Endothelial cell (in vitro differentiated cells): ENCODE measurements at regions not wholly inside any gene's neighbourhood (a gene's known extent, or its start where the extent isn't known, plus 50 kb on each side); places are given as distances from the start of the nearest gene placed in this dataset.

Source experiments
- DNase-seq: peaks from one replicate; pipeline ENCODE4 v3.0.0; 2021; ENCODE audit warnings: low spot score
- H3K27ac Mint-ChIP-seq: one replicate; pipeline ENCODE4 v1.8.0; 2021; ENCODE audit warnings: mixed read lengths, inconsistent platforms; ENCODE audit not compliant: unreplicated experiment
- H3K27me3 Mint-ChIP-seq: one replicate; pipeline ENCODE4 v1.8.0; 2021; ENCODE audit warnings: mild to moderate bottlenecking, moderate library complexity, mixed read lengths, inconsistent platforms; ENCODE audit not compliant: unreplicated experiment
- H3K36me3 Mint-ChIP-seq: one replicate; pipeline ENCODE4 v1.8.0; 2021; ENCODE audit warnings: mild to moderate bottlenecking, low read depth, mixed read lengths, inconsistent platforms; ENCODE audit not compliant: unreplicated experiment
- H3K4me1 Mint-ChIP-seq: one replicate; pipeline ENCODE4 v1.8.0; 2021; ENCODE audit warnings: mild to moderate bottlenecking, mixed read lengths, inconsistent platforms; ENCODE audit not compliant: unreplicated experiment
- H3K4me3 Mint-ChIP-seq: one replicate; pipeline ENCODE4 v1.8.0; 2021; ENCODE audit warnings: mild to moderate bottlenecking, mixed read lengths, inconsistent platforms; ENCODE audit not compliant: unreplicated experiment
- H3K9me3 Mint-ChIP-seq: one replicate; pipeline ENCODE4 v1.8.0; 2021; ENCODE audit warnings: mixed read lengths, inconsistent platforms; ENCODE audit not compliant: unreplicated experiment
- CTCF ChIP-seq: fragments of 200-600 bp; sonication (generic); IDR thresholded peaks from one replicate; pipeline ENCODE4 v1.5.0; 2021; ENCODE audit warnings: antibody characterized with exemption; ENCODE audit not compliant: unreplicated experiment

GRCh38 chr9:24488896-24489295, 56.8 kb downstream of the IZUMO3 start:
- no peak for TF ChIP-seq CTCF
- no peak overlapping the region for H3K27ac Mint-ChIP-seq
- no peaks in the 10 kb centered on the region for H3K9me3 Mint-ChIP-seq
- H3K27me3 Mint-ChIP-seq: no peaks in the 10 kb centered on the region
- no peaks in the 10 kb centered on the region for H3K4me1 Mint-ChIP-seq
- no peaks in the 10 kb centered on the region for H3K36me3 Mint-ChIP-seq
- DNase-seq: no peak
- no peak overlapping the region for H3K4me3 Mint-ChIP-seq

DNA sequence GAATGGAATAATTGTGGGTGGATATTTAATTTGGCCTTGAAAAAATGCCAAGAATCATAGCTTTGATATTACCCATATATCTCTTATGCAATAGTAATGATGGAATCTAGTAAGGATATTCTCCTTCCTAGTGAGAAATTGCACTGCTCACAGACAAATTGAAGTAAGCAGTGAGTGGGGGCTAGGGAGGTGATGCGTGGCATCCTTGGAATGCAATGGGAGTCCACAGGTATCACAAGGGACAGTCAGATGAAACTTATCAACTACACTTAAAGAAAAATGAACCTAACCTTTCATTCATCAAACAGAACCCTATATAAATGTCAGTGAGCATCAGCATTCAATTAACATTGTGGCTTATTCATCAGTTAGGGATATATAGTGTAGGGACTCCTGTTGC, 57.8 kb downstream of the IZUMO3 start:
- H3K27me3 Mint-ChIP-seq: no peaks in the 10 kb centered on the region
- no peaks in the 10 kb centered on the region for H3K9me3 Mint-ChIP-seq
- H3K4me1 Mint-ChIP-seq: no peaks in the 10 kb centered on the region
- no peak overlapping the region for H3K4me3 Mint-ChIP-seq
- H3K27ac Mint-ChIP-seq: no peak overlapping the region
- DNase-seq: no peak
- no peaks in the 10 kb centered on the region for H3K36me3 Mint-ChIP-seq
- TF ChIP-seq CTCF: no peak

DNA sequence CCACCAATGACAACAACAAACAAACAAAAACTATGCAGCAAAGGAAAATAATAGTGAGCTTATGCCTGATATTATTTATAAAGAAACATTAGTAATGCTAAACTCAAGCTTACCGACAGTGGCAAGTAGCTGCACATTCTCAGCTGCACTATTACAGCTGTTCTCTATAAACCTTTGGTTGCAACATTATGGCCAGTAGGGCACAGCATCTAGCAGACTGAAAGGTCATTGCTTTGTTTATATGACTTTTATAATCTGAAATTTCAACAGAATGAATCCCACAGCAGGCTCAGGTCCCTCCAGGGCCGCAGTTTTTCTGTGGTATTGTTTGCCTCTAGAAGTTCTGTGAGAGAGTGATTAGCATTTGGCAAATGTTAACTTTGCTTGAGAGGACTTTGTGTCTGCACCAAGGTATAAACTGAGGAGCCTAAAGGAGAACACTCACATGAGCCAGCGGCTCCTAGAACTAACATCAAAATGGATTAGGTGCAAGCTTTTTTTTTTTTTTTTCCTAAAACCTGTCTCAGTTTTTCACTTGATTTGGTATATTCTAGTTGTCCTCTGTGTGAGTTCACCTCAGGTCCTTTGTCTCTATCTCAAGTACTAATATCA, 58.3 kb downstream of the IZUMO3 start:
- no peaks in the 10 kb centered on the region for H3K27me3 Mint-ChIP-seq
- no peak for TF ChIP-seq CTCF
- no peak for DNase-seq
- no peaks in the 10 kb centered on the region for H3K36me3 Mint-ChIP-seq
- H3K9me3 Mint-ChIP-seq: no peaks in the 10 kb centered on the region
- H3K27ac Mint-ChIP-seq: no peak overlapping the region
- H3K4me3 Mint-ChIP-seq: no peak overlapping the region
- no peaks in the 10 kb centered on the region for H3K4me1 Mint-ChIP-seq

DNA sequence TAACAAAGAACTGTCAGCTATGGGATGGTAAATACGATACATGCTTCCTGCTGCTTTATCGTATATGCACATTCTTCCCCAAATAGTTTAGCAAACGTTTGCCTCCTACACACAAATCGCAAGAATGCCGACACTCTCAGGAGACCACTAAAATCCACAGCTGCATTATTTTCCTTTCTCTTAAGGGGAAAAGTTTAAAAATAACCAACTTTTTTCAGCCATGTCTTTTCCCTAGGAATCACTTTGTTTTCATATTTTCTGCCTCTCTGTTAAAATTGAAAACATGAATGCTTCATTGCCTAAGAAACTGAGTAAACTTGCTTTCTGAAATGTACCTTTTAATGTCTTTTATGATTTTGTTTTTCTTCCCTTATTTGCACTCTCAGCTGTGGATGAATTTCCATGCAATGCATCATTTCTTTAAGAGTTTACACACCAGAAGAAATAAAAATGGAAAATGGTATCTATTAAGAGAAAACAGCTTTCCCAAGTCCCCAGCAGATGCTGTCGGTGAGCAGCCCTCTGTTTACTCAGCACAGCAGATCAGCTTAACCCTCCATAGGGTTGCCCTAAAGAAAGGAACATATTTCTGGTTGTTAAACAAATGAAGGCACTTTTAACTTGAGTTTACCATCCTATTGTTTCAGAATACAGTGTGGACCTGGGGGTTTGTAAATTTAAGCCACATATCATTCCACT, 66.2 kb downstream of the IZUMO3 start:
- DNase-seq: no peak
- Mint-ChIP-seq H3K9me3 (no peaks in the 10 kb centered on the region), H3K4me3 (no peak overlapping the region), H3K27me3 (no peaks in the 10 kb centered on the region), H3K36me3 (no peaks in the 10 kb centered on the region), H3K4me1 (no peaks in the 10 kb centered on the region), H3K27ac (no peak overlapping the region)
- TF ChIP-seq CTCF: no peak

DNA sequence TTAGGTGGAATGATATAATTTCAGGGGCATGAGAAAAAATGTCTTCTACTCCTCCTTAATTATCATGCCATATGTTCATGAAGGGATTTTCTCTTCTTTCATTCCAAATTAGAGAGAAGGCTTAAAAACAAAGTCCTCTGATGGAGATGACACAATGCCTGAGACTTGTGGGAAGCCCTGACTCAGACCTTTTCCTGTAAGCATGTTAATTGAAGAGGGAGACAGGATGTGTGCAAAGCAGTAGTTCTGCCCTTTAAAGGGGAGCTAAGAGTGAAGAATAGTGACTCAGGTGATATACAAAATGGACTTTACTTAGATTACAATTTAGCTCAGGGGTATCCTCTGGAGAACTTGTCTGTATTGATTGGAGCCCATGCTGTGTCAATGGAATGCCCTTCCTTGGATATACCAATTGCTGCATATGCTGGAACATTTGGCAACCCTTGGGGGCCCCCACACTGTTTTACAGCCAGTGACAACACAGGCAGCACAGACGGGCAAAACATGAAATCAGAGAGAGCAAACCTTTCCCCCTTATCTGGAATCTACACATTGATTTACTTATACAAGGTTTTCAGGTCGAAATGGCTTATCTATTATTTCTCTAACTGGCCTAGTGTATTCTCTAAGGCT, 81.3 kb downstream of the IZUMO3 start:
- Mint-ChIP-seq H3K36me3 (no peaks in the 10 kb centered on the region), H3K27me3 (no peaks in the 10 kb centered on the region), H3K4me1 (peaks cover 7% of the 10 kb centered on the region), H3K27ac (peak overlapping the region; percentile 72), H3K9me3 (no peaks in the 10 kb centered on the region), H3K4me3 (no peak overlapping the region)
- DNase-seq: no peak
- TF ChIP-seq CTCF: no peak
